Endodermal cell (in vitro differentiated cells): ENCODE measurements at regions not wholly inside any gene's neighbourhood (a gene's known extent, or its start where the extent isn't known, plus 50 kb on each side); places are given as distances from the start of the nearest gene placed in this dataset.
"Not testable (repeated sequence)": the region's sequence is repeated elsewhere in the genome, so short reads cannot be mapped to it uniquely, and the experiment has no call there.

Experiments used
- DNase-seq: peaks from one replicate; pipeline ENCODE4 v3.0.0-alpha.2; 2017
- H3K27ac ChIP-seq: 2 replicates; pipeline ENCODE4 v1.5.1; 2013; ENCODE audit warnings: mild to moderate bottlenecking, low read depth, low read length, moderate library complexity
- H3K27me3 ChIP-seq: 2 replicates; pipeline ENCODE4 v1.6.1; 2013; ENCODE audit warnings: mild to moderate bottlenecking, low read length, moderate library complexity; ENCODE audit not compliant: insufficient read depth, control insufficient read depth, poor library complexity, severe bottlenecking
- H3K36me3 ChIP-seq: 2 replicates; pipeline ENCODE4 v1.7.0; 2013; ENCODE audit warnings: mild to moderate bottlenecking, low read length, moderate library complexity; ENCODE audit not compliant: control insufficient read depth, insufficient read depth
- H3K4me1 ChIP-seq: one replicate; pipeline ENCODE4 v1.7.0; 2013; ENCODE audit warnings: low read length; ENCODE audit not compliant: control insufficient read depth, insufficient read depth
- H3K4me3 ChIP-seq: 2 replicates; pipeline ENCODE4 v1.5.1; 2013; ENCODE audit warnings: mild to moderate bottlenecking, low read length, moderate library complexity
- H3K9ac ChIP-seq: 2 replicates; pipeline ENCODE4 v1.6.1; 2013; ENCODE audit warnings: mild to moderate bottlenecking, low read length, moderate library complexity; ENCODE audit not compliant: poor library complexity, severe bottlenecking; ENCODE audit errors: extremely low read depth
- H3K9me3 ChIP-seq: 2 replicates; pipeline ENCODE4 v1.6.1; 2013; ENCODE audit warnings: mild to moderate bottlenecking, low read length, moderate library complexity; ENCODE audit not compliant: control insufficient read depth
- H3K27ac Mint-ChIP-seq: 2 replicates; pipeline ENCODE4 v1.8.0; 2020; ENCODE audit warnings: mixed read lengths
- H3K27me3 Mint-ChIP-seq: 2 replicates; pipeline ENCODE4 v1.8.0; 2021; ENCODE audit warnings: mild to moderate bottlenecking, mixed read lengths; ENCODE audit not compliant: insufficient read depth
- H3K36me3 Mint-ChIP-seq: 2 replicates; pipeline ENCODE4 v1.8.0; 2020; ENCODE audit warnings: low read depth, mixed read lengths
- H3K4me1 Mint-ChIP-seq: 2 replicates; pipeline ENCODE4 v1.8.0; 2020; ENCODE audit warnings: mixed read lengths
- H3K4me3 Mint-ChIP-seq: 2 replicates; pipeline ENCODE4 v1.8.0; 2020; ENCODE audit warnings: mild to moderate bottlenecking, moderate library complexity, mixed read lengths
- H3K9me3 Mint-ChIP-seq: 2 replicates; pipeline ENCODE4 v1.8.0; 2020; ENCODE audit warnings: mild to moderate bottlenecking, mixed read lengths
- WGBS, 2 experiments: methylation state at CpG; one replicate each; pipeline versions ENCODE4 v1.1.5 to v1.1.7; 2013; ENCODE audit warnings: missing lambda C conversion rate in 2 of 2, mixed read lengths in 1 of 2; ENCODE audit not compliant: insufficient coverage in 1 of 2, insufficient read length in 1 of 2; 5-methylcytosine and 5-hydroxymethylcytosine counted together

GRCh38 chr9:66068451-66068989 is 331.6 kb downstream of the FOXD4L4 start:
- H3K9me3 ChIP-seq, H3K36me3 ChIP-seq, H3K4me1 Mint-ChIP-seq, DNase-seq, H3K27ac ChIP-seq, H3K27me3 ChIP-seq, H3K27me3 Mint-ChIP-seq, H3K4me3 ChIP-seq, H3K36me3 Mint-ChIP-seq, H3K9me3 Mint-ChIP-seq, H3K4me1 ChIP-seq, H3K9ac ChIP-seq, H3K27ac Mint-ChIP-seq, H3K4me3 Mint-ChIP-seq: not testable (repeated sequence)
- 74 to 83% methylated on average over 1 to 2 of the region's 4 CpGs for WGBS, 2 experiments

GRCh38 chr9:66069025-66069424 is 332.1 kb downstream of the FOXD4L4 start:
- not testable (repeated sequence) for H3K27ac ChIP-seq, H3K4me3 Mint-ChIP-seq, H3K36me3 Mint-ChIP-seq, DNase-seq, H3K9me3 ChIP-seq, H3K4me3 ChIP-seq, H3K4me1 ChIP-seq, H3K9me3 Mint-ChIP-seq, H3K27me3 Mint-ChIP-seq, H3K27ac Mint-ChIP-seq, H3K27me3 ChIP-seq, H3K36me3 ChIP-seq, H3K4me1 Mint-ChIP-seq, H3K9ac ChIP-seq
- WGBS, 2 experiments, result 100% methylated on average over 1 of the region's 2 CpGs; no CpG with 5 or more reads in 1 of the 2 experiments

- not testable (repeated sequence) for H3K27me3 Mint-ChIP-seq, H3K9ac ChIP-seq, H3K4me3 Mint-ChIP-seq, DNase-seq, H3K4me1 ChIP-seq, H3K27ac ChIP-seq, H3K4me1 Mint-ChIP-seq, H3K36me3 ChIP-seq, H3K27me3 ChIP-seq, H3K36me3 Mint-ChIP-seq, H3K27ac Mint-ChIP-seq, H3K4me3 ChIP-seq, H3K9me3 Mint-ChIP-seq, H3K9me3 ChIP-seq
Measured at GRCh38 chr9:66073111-66073510, 336.2 kb downstream of the FOXD4L4 start.

GRCh38 chr9:66082811-66083210 is 345.9 kb downstream of the FOXD4L4 start:
- H3K4me3 ChIP-seq, H3K27ac ChIP-seq, H3K9me3 Mint-ChIP-seq, H3K9me3 ChIP-seq, DNase-seq, H3K4me3 Mint-ChIP-seq, H3K36me3 ChIP-seq, H3K4me1 Mint-ChIP-seq, H3K4me1 ChIP-seq, H3K9ac ChIP-seq, H3K27me3 Mint-ChIP-seq, H3K36me3 Mint-ChIP-seq, H3K27ac Mint-ChIP-seq, H3K27me3 ChIP-seq: not testable (repeated sequence)
- WGBS, 2 experiments, result no CpG with 5 or more reads among the region's 1 CpG
